ENCODE measurements at regions not wholly inside any gene's neighbourhood (a gene's known extent, or its start where the extent isn't known, plus 50 kb on each side); places are given as distances from the start of the nearest gene placed in this dataset.

DNA sequence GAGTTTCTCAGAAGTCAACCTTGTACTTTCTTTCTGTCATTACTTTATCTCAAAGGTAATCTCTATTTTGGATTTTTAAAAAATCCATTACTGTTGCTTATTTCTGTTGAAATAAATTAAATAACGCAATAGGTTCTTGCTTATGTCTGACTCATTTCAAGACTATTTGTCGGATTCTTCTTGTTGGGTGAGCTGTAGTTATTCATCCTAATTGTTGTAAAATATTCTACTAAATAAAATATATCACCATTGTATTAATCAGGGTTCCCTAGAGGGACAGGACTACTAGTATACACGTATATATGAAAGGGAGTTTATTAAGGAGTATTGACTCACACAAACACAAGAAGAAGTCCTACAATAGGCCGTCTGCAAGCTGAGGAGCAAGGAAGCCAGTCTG lies 403.9 kb upstream of the CYRIA start:
- DNase-seq (ENCODE audit: low read depth): no peak

- DNase-seq (ENCODE audit: low read depth): no peak
Measured at GRCh38 chr2:17068021-17068420, 402.4 kb upstream of the CYRIA start.

- DNase-seq (ENCODE audit: low read depth): no peak
Measured at GRCh38 chr2:17065536-17065935, 399.9 kb upstream of the CYRIA start.

GRCh38 chr2:17061028-17061427 lies 395.4 kb upstream of the CYRIA start:
- DNase-seq (ENCODE audit: low read depth): no peak

GRCh38 chr2:17059458-17059857 lies 393.8 kb upstream of the CYRIA start:
- DNase-seq (ENCODE audit: low read depth): no peak

DNA sequence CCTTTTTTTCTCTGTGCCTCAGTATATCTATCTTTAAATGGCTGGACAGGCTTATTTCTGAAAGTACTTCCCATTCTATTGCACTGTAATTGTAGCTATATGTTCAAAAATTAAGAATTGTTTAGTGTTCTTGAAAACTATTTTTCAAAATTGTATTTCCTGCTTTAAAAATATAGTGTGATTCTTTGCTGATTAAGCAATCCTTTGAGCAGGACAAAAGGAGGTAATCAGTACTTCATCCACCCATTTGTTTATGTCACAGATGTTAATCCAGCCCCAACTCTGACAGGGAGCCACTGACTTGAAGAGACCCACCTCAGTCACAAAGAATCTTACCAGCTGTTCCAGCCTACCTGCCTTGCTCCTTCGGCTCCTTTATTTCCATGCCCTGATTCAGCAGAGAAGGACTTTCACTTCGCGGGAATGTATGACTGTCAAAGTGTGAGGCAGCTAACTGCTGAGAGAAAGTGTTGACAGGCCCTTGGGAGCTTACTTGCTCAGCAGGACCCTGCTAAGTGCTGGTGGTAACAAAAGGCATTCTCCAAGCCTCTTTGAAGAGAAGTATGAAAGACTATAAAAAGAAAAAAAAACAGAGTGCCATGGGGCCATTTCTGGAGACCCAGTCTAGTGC lies 393.3 kb upstream of the CYRIA start:
- no peak for DNase-seq (ENCODE audit: low read depth)

- DNase-seq (ENCODE audit: low read depth): no peak
Measured at GRCh38 chr2:17057109-17058017, 391.7 kb upstream of the CYRIA start.

- no peak for DNase-seq (ENCODE audit: low read depth)
Measured at GRCh38 chr2:17056236-17056635, 390.6 kb upstream of the CYRIA start.

DNA sequence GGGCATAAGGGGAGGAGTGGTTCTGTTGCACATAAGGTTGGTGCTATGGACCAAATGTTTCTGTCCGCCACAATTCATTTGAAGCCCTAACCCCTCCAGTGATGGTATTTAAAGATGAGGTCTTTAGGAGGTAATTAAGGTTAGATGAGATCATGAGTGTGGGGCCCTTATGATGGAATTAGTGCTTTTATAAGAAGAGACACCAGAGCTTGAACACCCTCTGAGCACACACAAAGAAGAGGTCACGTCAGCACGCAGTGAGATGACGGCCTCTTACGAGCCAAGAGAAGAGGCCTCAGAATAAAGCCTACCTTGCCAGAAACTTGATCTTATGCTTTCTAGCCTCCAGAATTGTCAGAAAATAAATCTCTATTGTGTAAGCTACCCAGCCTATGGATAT lies 386.4 kb upstream of the CYRIA start:
- no peak for DNase-seq (ENCODE audit: low read depth)

DNA sequence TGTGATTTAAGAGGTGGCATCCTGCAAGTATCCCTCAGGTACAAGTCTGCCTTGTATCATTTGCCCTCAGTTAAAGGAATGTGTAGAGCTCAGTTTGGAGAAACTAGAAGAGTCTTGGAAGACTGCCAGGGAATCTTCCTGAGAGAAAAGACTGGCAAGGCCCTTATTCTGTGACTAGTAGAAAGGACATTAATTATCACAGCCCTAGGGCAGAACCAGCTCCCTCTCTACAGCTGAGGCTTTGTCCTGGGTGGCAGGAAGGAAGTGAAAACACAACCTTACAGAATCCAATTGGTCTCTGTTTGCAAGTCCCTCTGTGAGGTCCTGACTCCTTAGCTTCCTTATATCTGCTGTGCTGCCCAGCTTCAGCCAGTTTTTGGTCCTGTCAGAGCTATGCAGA lies 385.9 kb upstream of the CYRIA start:
- no peak for DNase-seq (ENCODE audit: low read depth)

GRCh38 chr2:17043173-17043572 lies 377.5 kb upstream of the CYRIA start:
- no peak for DNase-seq (ENCODE audit: low read depth)

GRCh38 chr2:17036361-17036760 lies 370.7 kb upstream of the CYRIA start:
- DNase-seq (ENCODE audit: low read depth): no peak

DNA sequence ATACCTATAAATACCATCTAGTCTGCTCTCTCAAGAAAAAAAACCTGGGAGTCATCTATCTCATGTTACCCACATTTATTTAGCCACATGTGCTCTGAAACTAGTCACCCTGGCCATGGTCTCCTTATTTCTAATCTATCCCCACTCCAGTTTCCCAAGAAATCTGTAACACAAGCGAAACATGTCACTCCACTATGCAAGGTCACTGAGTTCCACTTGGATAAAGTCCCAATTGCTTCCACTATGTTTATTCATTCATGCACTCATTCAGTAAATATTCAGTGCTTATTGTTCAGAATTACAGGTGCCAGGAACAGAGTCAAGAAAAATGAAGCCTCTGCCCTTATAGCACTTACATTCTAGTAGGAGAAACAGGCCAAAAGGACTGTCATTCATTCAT lies 369.4 kb upstream of the CYRIA start:
- no peak for DNase-seq (ENCODE audit: low read depth)

DNA sequence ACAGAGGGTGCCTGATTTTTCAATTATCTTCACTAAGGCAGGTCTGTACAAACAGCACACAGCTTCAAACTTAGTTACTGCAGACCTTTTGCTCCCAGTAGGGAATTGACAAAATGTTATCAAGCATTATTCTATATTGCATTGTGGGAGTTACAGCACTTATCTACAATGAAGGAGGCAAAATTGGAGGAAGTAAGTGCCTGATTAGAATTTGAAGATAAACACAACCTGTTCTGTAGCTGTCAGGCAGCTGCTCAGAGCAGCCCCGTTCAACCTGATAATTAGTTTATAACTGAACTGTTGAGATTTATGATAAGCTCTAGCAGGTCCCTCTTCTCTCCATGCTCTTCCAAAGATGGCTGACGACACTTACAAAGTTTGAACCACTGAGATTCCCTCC lies 364.4 kb upstream of the CYRIA start:
- DNase-seq (ENCODE audit: low read depth): no peak

DNA sequence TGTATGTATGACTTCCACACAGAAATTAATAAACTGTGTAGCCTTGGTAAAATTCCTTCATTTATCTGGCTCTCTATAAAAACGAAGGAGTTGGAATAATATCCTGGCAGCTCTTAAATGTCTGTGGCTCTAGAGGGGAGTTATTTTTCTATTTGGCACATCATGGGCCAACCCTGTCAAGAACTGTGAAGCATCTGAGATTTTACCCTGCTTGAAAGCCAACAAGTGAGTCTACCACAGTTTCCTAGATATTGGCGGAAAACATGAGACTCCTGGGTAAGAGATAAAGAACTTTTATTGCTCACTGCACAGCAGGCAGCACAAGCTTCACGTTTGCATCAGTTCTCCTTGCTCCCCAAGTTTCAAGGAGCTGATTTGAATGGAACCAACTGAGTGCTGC lies 346.7 kb upstream of the CYRIA start:
- no peak for DNase-seq (ENCODE audit: low read depth)

DNA sequence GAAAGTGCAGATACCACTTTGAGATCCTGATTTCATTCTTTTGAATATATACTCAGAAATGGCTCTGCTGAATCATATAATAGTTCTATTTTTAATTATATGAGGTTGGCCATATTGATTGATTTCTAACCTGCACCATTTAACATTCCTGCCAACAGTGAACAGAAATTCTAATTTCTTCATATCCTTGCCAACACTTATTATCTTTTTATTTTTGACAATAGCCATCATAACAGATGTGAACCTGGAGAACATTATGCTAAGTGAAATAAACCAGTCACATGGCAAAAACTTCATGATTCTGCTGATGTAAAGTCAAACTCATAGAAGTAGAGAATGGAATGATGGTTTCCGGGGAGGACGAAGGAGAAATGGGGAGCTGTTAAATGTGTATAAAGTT lies 344.5 kb upstream of the CYRIA start:
- no peak for DNase-seq (ENCODE audit: low read depth)

DNA sequence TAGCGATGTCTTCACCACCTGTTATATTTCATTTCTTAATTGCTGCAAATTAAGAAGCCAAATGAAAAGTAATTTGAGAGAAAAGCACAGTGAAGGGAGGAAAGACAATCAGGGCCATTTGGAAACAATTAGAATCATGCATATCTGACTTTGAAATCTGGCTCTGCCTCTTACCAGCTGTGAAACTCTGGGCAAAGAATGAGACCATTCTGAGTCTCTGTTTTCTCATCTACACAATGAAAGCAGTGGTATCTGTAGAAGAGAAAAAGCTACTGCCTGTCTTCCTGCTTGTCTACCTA lies 334.5 kb upstream of the CYRIA start:
- no peak for DNase-seq (ENCODE audit: low read depth)

- no peak for DNase-seq (ENCODE audit: low read depth)
Measured at GRCh38 chr2:16999347-17000183, 333.9 kb upstream of the CYRIA start.

- no peak for DNase-seq (ENCODE audit: low read depth)
Measured at GRCh38 chr2:16978301-16978700, 312.7 kb upstream of the CYRIA start.

GRCh38 chr2:16974688-16975087 lies 309.1 kb upstream of the CYRIA start:
- DNase-seq (ENCODE audit: low read depth): no peak

GRCh38 chr2:16973586-16974286 lies 308.1 kb upstream of the CYRIA start:
- DNase-seq (ENCODE audit: low read depth): no peak

DNA sequence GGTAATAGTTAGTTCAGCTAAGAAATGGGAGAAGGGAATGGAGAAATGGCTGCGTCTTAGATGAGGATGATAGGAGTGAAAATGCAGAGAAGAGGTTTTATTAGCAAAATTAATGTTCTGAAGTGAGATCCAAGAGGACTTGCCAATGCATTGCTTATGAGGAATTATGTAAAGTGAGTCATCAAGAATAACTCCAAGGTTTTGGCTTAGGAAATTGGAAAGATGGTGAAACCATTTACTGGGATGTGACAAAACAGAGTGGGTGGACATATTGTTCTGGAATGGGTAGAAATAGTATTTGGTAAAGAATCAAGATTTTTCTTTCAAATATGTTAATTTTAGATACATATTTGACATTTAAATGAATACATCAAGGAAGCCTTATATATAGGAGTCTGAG lies 306.6 kb upstream of the CYRIA start:
- DNase-seq (ENCODE audit: low read depth): no peak
